ENCODE measurements at regions not wholly inside any gene's neighbourhood (a gene's known extent, or its start where the extent isn't known, plus 50 kb on each side); places are given as distances from the start of the nearest gene placed in this dataset.

- Histone ChIP-seq H3K27me3 (ENCODE audit: insufficient read depth, low read length, poor library complexity, severe bottlenecking) (no peaks in the 10 kb centered on the region), H2AFZ (ENCODE audit: low read length) (no peak overlapping the region), H3K36me3 (ENCODE audit: insufficient read depth, low read length) (no peaks in the 10 kb centered on the region), H3K4me1 (ENCODE audit: insufficient read depth, low read length, poor library complexity, severe bottlenecking) (no peaks in the 10 kb centered on the region), H4K20me1 (ENCODE audit: insufficient read depth, low read length, poor library complexity, severe bottlenecking) (no peaks in the 10 kb centered on the region), H3K9ac (ENCODE audit: low read depth, low read length, poor library complexity, severe bottlenecking) (no peak overlapping the region), H3K79me2 (ENCODE audit: insufficient read depth, low read length) (no peaks in the 10 kb centered on the region), H3K9me3 (ENCODE audit: insufficient read depth, low read depth, low read length) (no peaks in the 10 kb centered on the region), H3K9me2 (replicated peaks; ENCODE audit: low read depth, low read length) (no peaks in the 10 kb centered on the region), H3F3A (ENCODE audit: low read depth) (no peaks in the 10 kb centered on the region), H3K4me2 (ENCODE audit: low read depth, low read length, poor library complexity, severe bottlenecking) (no peak overlapping the region), H3K4me3 (ENCODE audit: low read length, poor library complexity, severe bottlenecking) (no peak overlapping the region)
- TF ChIP-seq CTCF (conservative IDR thresholded peaks at IDR 0.05; ENCODE audit: low read length) (no peak), EZH2phosphoT487 (IDR thresholded peaks at IDR 0.05; ENCODE audit: borderline replicate concordance) (no peak)
These were observed 787.9 kb upstream of the KLHL1 start for GRCh38 chr13:70896136-70896535.

DNA sequence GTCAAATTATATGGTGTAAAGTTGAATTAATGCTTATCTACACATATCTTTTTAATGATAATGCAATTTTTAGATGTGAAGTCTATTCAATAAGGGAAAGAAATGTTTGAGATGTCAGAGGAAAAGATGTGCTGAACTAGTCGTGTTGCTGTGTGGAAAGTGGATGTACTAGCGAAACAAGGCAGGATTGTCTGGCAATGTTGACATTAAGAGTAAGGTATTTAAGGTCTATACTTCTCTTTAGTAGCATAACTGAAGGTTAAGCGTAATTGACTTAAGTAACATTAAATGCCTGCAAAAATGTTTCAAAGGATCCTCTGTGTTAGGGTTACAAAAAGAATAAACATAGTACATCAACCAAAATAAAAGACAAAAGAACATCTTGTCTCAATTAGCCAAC, 787.3 kb upstream of the KLHL1 start:
- Histone ChIP-seq H3K4me3 (ENCODE audit: low read length, poor library complexity, severe bottlenecking) (no peak overlapping the region), H3K79me2 (ENCODE audit: insufficient read depth, low read length) (no peaks in the 10 kb centered on the region), H4K20me1 (ENCODE audit: insufficient read depth, low read length, poor library complexity, severe bottlenecking) (no peaks in the 10 kb centered on the region), H3K27me3 (ENCODE audit: insufficient read depth, low read length, poor library complexity, severe bottlenecking) (no peaks in the 10 kb centered on the region), H3K9me2 (replicated peaks; ENCODE audit: low read depth, low read length) (no peaks in the 10 kb centered on the region), H3K4me2 (ENCODE audit: low read depth, low read length, poor library complexity, severe bottlenecking) (no peak overlapping the region), H3K4me1 (ENCODE audit: insufficient read depth, low read length, poor library complexity, severe bottlenecking) (no peaks in the 10 kb centered on the region), H3K9ac (ENCODE audit: low read depth, low read length, poor library complexity, severe bottlenecking) (no peak overlapping the region), H3K9me3 (ENCODE audit: insufficient read depth, low read depth, low read length) (no peaks in the 10 kb centered on the region), H3F3A (ENCODE audit: low read depth) (no peaks in the 10 kb centered on the region), H3K36me3 (ENCODE audit: insufficient read depth, low read length) (no peaks in the 10 kb centered on the region), H2AFZ (ENCODE audit: low read length) (no peak overlapping the region)
- TF ChIP-seq EZH2phosphoT487 (IDR thresholded peaks at IDR 0.05; ENCODE audit: borderline replicate concordance) = no peak
- TF ChIP-seq CTCF (conservative IDR thresholded peaks at IDR 0.05; ENCODE audit: low read length) = no peak

GRCh38 chr13:70894258-70894657, 786.0 kb upstream of the KLHL1 start:
- Histone ChIP-seq H4K20me1 (ENCODE audit: insufficient read depth, low read length, poor library complexity, severe bottlenecking) (no peaks in the 10 kb centered on the region), H3K79me2 (ENCODE audit: insufficient read depth, low read length) (no peaks in the 10 kb centered on the region), H3K4me2 (ENCODE audit: low read depth, low read length, poor library complexity, severe bottlenecking) (no peak overlapping the region), H3K9me3 (ENCODE audit: insufficient read depth, low read depth, low read length) (no peaks in the 10 kb centered on the region), H3K4me3 (ENCODE audit: low read length, poor library complexity, severe bottlenecking) (no peak overlapping the region), H3K9me2 (replicated peaks; ENCODE audit: low read depth, low read length) (no peaks in the 10 kb centered on the region), H3K36me3 (ENCODE audit: insufficient read depth, low read length) (no peaks in the 10 kb centered on the region), H3K9ac (ENCODE audit: low read depth, low read length, poor library complexity, severe bottlenecking) (no peak overlapping the region), H2AFZ (ENCODE audit: low read length) (no peak overlapping the region), H3K4me1 (ENCODE audit: insufficient read depth, low read length, poor library complexity, severe bottlenecking) (no peaks in the 10 kb centered on the region), H3K27me3 (ENCODE audit: insufficient read depth, low read length, poor library complexity, severe bottlenecking) (no peaks in the 10 kb centered on the region), H3F3A (ENCODE audit: low read depth) (no peaks in the 10 kb centered on the region)
- no peak for TF ChIP-seq EZH2phosphoT487 (IDR thresholded peaks at IDR 0.05; ENCODE audit: borderline replicate concordance)
- TF ChIP-seq CTCF (conservative IDR thresholded peaks at IDR 0.05; ENCODE audit: low read length) = no peak

All from Loucy (cell line).